ENCODE measurements at regions not wholly inside any gene's neighbourhood (a gene's known extent, or its start where the extent isn't known, plus 50 kb on each side); places are given as distances from the start of the nearest gene placed in this dataset.

- TF ChIP-seq SOX6 (IDR thresholded peaks at IDR 0.05) (no peak), SOX6 (CRISPR knock-in tag; IDR thresholded peaks at IDR 0.05) (peak; percentile 80), TCF7 (IDR thresholded peaks at IDR 0.05; ENCODE audit: low read depth) (peak; percentile 97), STAT5B (CRISPR knock-in tag; IDR thresholded peaks at IDR 0.05) (no peak), TARDBP (CRISPR knock-in tag; IDR thresholded peaks at IDR 0.05) (0 out of 2 replicates have a peak, but pooled peaks have one; percentile 31), DZIP1 (CRISPR knock-in tag; IDR thresholded peaks at IDR 0.05) (no peak), ZFYVE20 (CRISPR knock-in tag; IDR thresholded peaks at IDR 0.05; ENCODE audit: borderline replicate concordance, low read depth) (no peak), ADNP (CRISPR knock-in tag; IDR thresholded peaks at IDR 0.05) (no peak), ZNF251 (CRISPR knock-in tag; IDR thresholded peaks at IDR 0.05) (no peak), ASH2L (IDR thresholded peaks at IDR 0.05; ENCODE audit: insufficient read length, low read depth, low read length) (peak; percentile 54), ZNF160 (CRISPR knock-in tag; IDR thresholded peaks at IDR 0.05) (no peak), ZNF333 (CRISPR knock-in tag; IDR thresholded peaks at IDR 0.05; ENCODE audit: borderline replicate concordance) (no peak), TGIF2 (CRISPR knock-in tag; IDR thresholded peaks at IDR 0.05) (no peak), SNAPC4 (CRISPR knock-in tag; IDR thresholded peaks at IDR 0.05) (no peak), MNT (IDR thresholded peaks at IDR 0.05) (no peak), ZBTB21 (CRISPR knock-in tag; IDR thresholded peaks at IDR 0.05) (no peak), ZNF550 (CRISPR knock-in tag; IDR thresholded peaks at IDR 0.05; ENCODE audit: borderline replicate concordance) (no peak), PCBP1 (IDR thresholded peaks at IDR 0.05; ENCODE audit: borderline replicate concordance, low read depth, low read length) (no peak), ZNF615 (CRISPR knock-in tag; IDR thresholded peaks at IDR 0.05; ENCODE audit: borderline replicate concordance) (no peak)
Observed at GRCh38 chr2:215876139-215876936, 137.0 kb downstream of the MREG start (continued).

Measured in HepG2 (cell line).